K562 (cell line): ENCODE measurements at regions not wholly inside any gene's neighbourhood (a gene's known extent, or its start where the extent isn't known, plus 50 kb on each side); places are given as distances from the start of the nearest gene placed in this dataset.

ENCODE experiments used
- ATAC-seq: fragments of 200-7000 bp; cut with Tn5 transposase; 3 replicates; pipeline ENCODE4 v1.9.1; 2020; ENCODE audit warnings: moderate library complexity
- BruUV-seq: library from RNA; stranded (reverse); fragments of 400-500 nt; replicated peaks from 2 replicates; lab custom pipeline; 2021; lab: Mats Ljungman, UMichigan
- CTCF ChIA-PET: fragments of 300-600 bp; formaldehyde crosslinking; extraction: SDS; loops from one replicate; lab custom pipeline; 2021; ENCODE audit warnings: low intra/inter-chr PET ratio; lab: Yijun Ruan, JAX
- POLR2A ChIA-PET: fragments of 300-600, 350-650 bp; sonication (Branson Sonifier 250); formaldehyde crosslinking; extraction: SDS; loops from one replicate; lab custom pipeline; 2021; ENCODE audit warnings: antibody characterized with exemption, inconsistent platforms; lab: Yijun Ruan, JAX
- DNase-seq, 4 experiments: peaks; one replicate each; pipeline versions ENCODE4 v3.0.0 to v3.0.0-alpha.2; 2011 to 2018; ENCODE audit warnings: low spot score in 3 of 4, mixed read lengths in 3 of 4; ENCODE audit errors: extremely low read depth in 1 of 4
- FAIRE-seq: peaks from 2 replicates; lab custom pipeline; 2011; peaks lifted over from hg19 to GRCh38; lab: Jason Lieb, UNC
- H2AFZ ChIP-seq: 2 replicates; pipeline ENCODE4 v1.6.0; 2011; ENCODE audit warnings: low read depth, low read length, control low read depth, inconsistent platforms
- H3K27ac ChIP-seq: fragments of 200-600 bp; 3 replicates; pipeline ENCODE4 v1.8.0; 2011; ENCODE audit warnings: low read depth, mild to moderate bottlenecking, control low read depth, inconsistent platforms, low read length, moderate library complexity, mixed read lengths; ENCODE audit errors: extremely low read depth
- H3K27me3 ChIP-seq, 2 experiments: fragments of 300-600 bp in 1 of 2; 2 replicates in 1 of 2; 3 replicates in 1 of 2; pipeline versions ENCODE4 v1.6.0 to v1.8.0; 2011; ENCODE audit warnings: inconsistent platforms in 2 of 2, low read length in 2 of 2, mild to moderate bottlenecking in 1 of 2, mixed read lengths in 1 of 2, moderate library complexity in 1 of 2; ENCODE audit not compliant: control insufficient read depth in 2 of 2, insufficient read depth in 2 of 2
- H3K36me3 ChIP-seq: fragments of 300-600 bp; 3 replicates; pipeline ENCODE4 v1.8.0; 2011; ENCODE audit warnings: mild to moderate bottlenecking, low read length, inconsistent platforms; ENCODE audit not compliant: control insufficient read depth, insufficient read depth
- H3K4me1 ChIP-seq, 2 experiments: fragments of 200-600 bp in 1 of 2; replicated peaks in 1 of 2; 2 replicates in 1 of 2; 3 replicates in 1 of 2; pipeline versions ENCODE4 v1.5.1 to v1.8.0; 2011; ENCODE audit warnings: inconsistent platforms in 2 of 2, low read length in 2 of 2, mild to moderate bottlenecking in 1 of 2, mixed read lengths in 1 of 2, moderate library complexity in 1 of 2; ENCODE audit not compliant: control insufficient read depth in 2 of 2, insufficient read depth in 2 of 2
- H3K4me2 ChIP-seq: 2 replicates; pipeline ENCODE4 v1.6.1; 2011; ENCODE audit warnings: low read length, control low read depth, inconsistent platforms, mixed read lengths; ENCODE audit not compliant: insufficient read depth
- H3K4me3 ChIP-seq: fragments of 200-600 bp; sonication (generic), shearing (Covaris generic); 2 replicates; pipeline ENCODE4 v1.5.1; 2016; ENCODE audit warnings: control low read depth, inconsistent platforms
- H3K79me2 ChIP-seq: fragments of 200-600 bp; 3 replicates; pipeline ENCODE4 v1.8.0; 2011; ENCODE audit warnings: low read length, inconsistent platforms; ENCODE audit not compliant: control insufficient read depth, insufficient read depth
- H3K9ac ChIP-seq, 2 experiments: 2 replicates each; pipeline versions ENCODE4 v1.6.0 to v1.6.1; 2011; ENCODE audit warnings: low read depth in 2 of 2, low read length in 2 of 2, control low read depth in 1 of 2, inconsistent platforms in 1 of 2, mild to moderate bottlenecking in 1 of 2, mixed read lengths in 1 of 2; ENCODE audit not compliant: insufficient read depth in 1 of 2
- H3K9me1 ChIP-seq: one replicate; pipeline ENCODE4 v1.6.0; 2011; ENCODE audit warnings: inconsistent platforms, mild to moderate bottlenecking, low read length, moderate library complexity; ENCODE audit not compliant: control insufficient read depth, insufficient read depth
- H3K9me3 ChIP-seq: replicated peaks from 2 replicates; pipeline ENCODE4 v1.5.1; 2011; ENCODE audit warnings: low read depth, low read length, inconsistent platforms; ENCODE audit not compliant: control insufficient read depth, insufficient read depth
- H4K20me1 ChIP-seq: replicated peaks from 2 replicates; pipeline ENCODE4 v1.6.1; 2011; ENCODE audit warnings: low read length, inconsistent platforms, mixed read lengths; ENCODE audit not compliant: control insufficient read depth, insufficient read depth
- ATF1 ChIP-seq, 2 experiments: fragments of 450-650 bp in 1 of 2; IDR thresholded peaks; 2 replicates each; pipeline ENCODE4 v1.6.1; 2016; ENCODE audit warnings: missing compliant biosample characterization in 1 of 2, missing genetic modification characterization in 1 of 2
- ESRRB ChIP-seq: fragments of 250-450 bp; sonication (Bioruptor Pico); IDR thresholded peaks from 2 replicates; pipeline ENCODE4 v1.5.0; 2020; ENCODE audit warnings: mild to moderate bottlenecking, moderate library complexity, borderline replicate concordance
- JUNB ChIP-seq: fragments of 450-650 bp; formaldehyde crosslinking; conservative IDR thresholded peaks from 2 replicates; pipeline ENCODE4 v1.4.0; 2020; ENCODE audit warnings: mild to moderate bottlenecking
- NFIX ChIP-seq: fragments of 250-450 bp; sonication (Bioruptor Pico); IDR thresholded peaks from 2 replicates; pipeline ENCODE4 v1.4.0; 2020; ENCODE audit warnings: low read depth, mild to moderate bottlenecking, moderate library complexity
- NFXL1 ChIP-seq: fragments of 450-650 bp; formaldehyde crosslinking; IDR thresholded peaks from 2 replicates; pipeline ENCODE4 v1.4.0; 2021; ENCODE audit warnings: mild to moderate bottlenecking
- SLC30A9 ChIP-seq: fragments of 250-450 bp; sonication (Bioruptor Pico); IDR thresholded peaks from 2 replicates; pipeline ENCODE4 v1.8.0; 2022; ENCODE audit warnings: mild to moderate bottlenecking, moderate library complexity
- SMAD3 ChIP-seq: fragments of 450-650 bp; formaldehyde crosslinking; conservative IDR thresholded peaks from 2 replicates; pipeline ENCODE4 v1.4.0; 2020; ENCODE audit warnings: mild to moderate bottlenecking
- SMC3 ChIP-seq: conservative IDR thresholded peaks from 2 replicates; pipeline ENCODE4 v1.6.1; 2011; ENCODE audit warnings: low read depth, low read length, improper control_type of control experiment; ENCODE audit not compliant: insufficient read depth
- TEAD4 ChIP-seq, 2 experiments: sonication (generic) in 1 of 2; formaldehyde crosslinking in 1 of 2; IDR thresholded peaks; 2 replicates each; pipeline versions ENCODE4 v1.6.1 to v1.8.0; 2012 to 2022; ENCODE audit warnings: borderline replicate concordance in 1 of 2, inconsistent platforms in 1 of 2, low read length in 1 of 2, mild to moderate bottlenecking in 1 of 2, missing genetic modification reagents in 1 of 2
- ZKSCAN3 ChIP-seq: fragments of 250-450 bp; sonication (Bioruptor Pico); IDR thresholded peaks from 2 replicates; pipeline ENCODE4 v1.4.0; 2020
- WGBS: fragments of 100-300 bp; shearing (Covaris generic); methylation state at CpG from one replicate; pipeline ENCODE4 v1.1.6; 2016; ENCODE audit warnings: low coverage, mixed read lengths; ENCODE audit not compliant: insufficient coverage; ENCODE audit errors: missing lambda C conversion rate; 5-methylcytosine and 5-hydroxymethylcytosine counted together
- in situ Hi-C: fragments of 300-500 bp; cut with MboI; formaldehyde crosslinking; loops from 4 replicates; pipeline ENCODE4 v1.15.0; 2018; ENCODE audit warnings: inconsistent platforms, mixed read lengths
- intact Hi-C: fragments of 100-400 bp; cut with micrococcal nuclease; formaldehyde crosslinking; loops from 2 replicates; pipeline ENCODE4 v1.14.2; 2022
- TF ChIP-seq, protein P1 (sequence below): fragments of 450-650 bp; IDR thresholded peaks from 2 replicates; pipeline ENCODE4 v1.6.1; 2016; ENCODE audit warnings: missing biosample characterization, missing genetic modification characterization
- TF ChIP-seq, protein P2 (sequence below), 2 experiments: fragments of 450-650 bp; IDR thresholded peaks; 2 replicates each; pipeline ENCODE4 v1.6.1; 2016

DNA sequence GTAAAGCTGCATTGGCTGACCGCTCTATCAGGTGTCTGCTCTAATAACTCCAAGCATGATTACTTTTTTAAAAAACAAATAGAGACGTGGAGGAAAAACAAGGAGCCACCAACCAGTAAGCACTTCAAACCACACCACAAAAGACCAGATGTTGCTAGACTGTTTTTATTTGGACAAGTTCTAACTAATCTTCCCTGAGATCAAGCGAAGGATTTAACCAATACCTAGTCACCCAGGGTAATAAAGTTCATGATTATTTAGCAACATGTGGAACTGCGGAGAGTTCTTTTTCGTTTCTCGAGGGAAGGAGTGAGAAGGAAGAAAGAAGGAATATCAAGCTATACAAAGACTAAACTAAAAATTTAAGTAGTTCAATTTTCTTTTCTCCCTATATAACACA is 288.1 kb downstream of the DUSP6 start:
- Histone ChIP-seq H2AFZ (no peak overlapping the region), H3K9me3 (no peaks in the 10 kb centered on the region), H3K9ac (no peak overlapping the region), H3K27me3 (no peaks in the 10 kb centered on the region), H3K79me2 (no peaks in the 10 kb centered on the region), H3K9me1 (no peaks in the 10 kb centered on the region), H3K4me3 (no peak overlapping the region), H3K27ac (no peak overlapping the region), H3K4me1 (no peaks in the 10 kb centered on the region), H4K20me1 (no peaks in the 10 kb centered on the region), H3K36me3 (no peaks in the 10 kb centered on the region), H3K4me2 (no peak overlapping the region)
- in situ Hi-C loops (no loop called here), intact Hi-C loops (no loop called here)
- DNase-seq (no peak), ATAC-seq (no peak), FAIRE-seq (no peak)
- TF ChIP-seq, protein P1, sequence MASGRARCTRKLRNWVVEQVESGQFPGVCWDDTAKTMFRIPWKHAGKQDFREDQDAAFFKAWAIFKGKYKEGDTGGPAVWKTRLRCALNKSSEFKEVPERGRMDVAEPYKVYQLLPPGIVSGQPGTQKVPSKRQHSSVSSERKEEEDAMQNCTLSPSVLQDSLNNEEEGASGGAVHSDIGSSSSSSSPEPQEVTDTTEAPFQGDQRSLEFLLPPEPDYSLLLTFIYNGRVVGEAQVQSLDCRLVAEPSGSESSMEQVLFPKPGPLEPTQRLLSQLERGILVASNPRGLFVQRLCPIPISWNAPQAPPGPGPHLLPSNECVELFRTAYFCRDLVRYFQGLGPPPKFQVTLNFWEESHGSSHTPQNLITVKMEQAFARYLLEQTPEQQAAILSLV (tag): no peak
- TF ChIP-seq NFXL1 (CRISPR knock-in tag): no peak
- ChIA-PET POLR2A (no interaction called here), CTCF (no interaction called here)
- BruUV-seq: no TSS peak
- WGBS: 0% methylated on average over 6 of the region's 6 CpGs

DNA sequence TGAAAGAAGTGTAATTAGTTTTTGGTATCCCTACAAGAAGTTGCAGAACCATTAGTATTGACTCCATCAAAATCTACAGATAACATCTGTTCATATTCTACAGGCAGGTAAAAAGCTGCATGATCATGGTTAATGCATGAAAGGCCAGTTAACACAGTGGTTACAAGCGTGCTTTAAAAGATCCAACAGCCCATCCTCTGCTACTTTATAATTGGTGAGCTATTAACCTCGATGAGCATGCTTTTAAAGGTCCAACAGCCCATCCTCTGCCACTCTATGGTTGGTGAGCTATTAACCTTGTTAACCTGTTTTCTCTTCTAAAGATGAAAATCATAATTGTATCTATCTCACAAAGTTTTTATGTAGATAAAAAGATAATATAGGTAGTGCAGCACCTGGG is 289.3 kb downstream of the DUSP6 start:
- no peaks in the 10 kb centered on the region; a peak in 1 of 5 replicates for H3K4me1 ChIP-seq
- ChIA-PET POLR2A (interaction anchor here (0.6 kb wide), 1 partner anchor 40 kb away, joined by 3 read pairs; no protein-coding TSS in a partner anchor), CTCF (no interaction called here)
- no peaks in the 10 kb centered on the region for H4K20me1 ChIP-seq
- no peak overlapping the region for H3K4me2 ChIP-seq
- H3K36me3 ChIP-seq: no peaks in the 10 kb centered on the region
- in situ Hi-C loops: no loop called here
- no peak overlapping the region for H3K4me3 ChIP-seq
- 0% methylated on average over 2 of the region's 2 CpGs for WGBS
- no peaks in the 10 kb centered on the region for H3K27me3 ChIP-seq
- no peak for FAIRE-seq
- no peaks in the 10 kb centered on the region for H3K9me1 ChIP-seq
- no peak overlapping the region for H3K9ac ChIP-seq
- BruUV-seq: no TSS peak
- H3K79me2 ChIP-seq: no peaks in the 10 kb centered on the region
- DNase-seq: no peak
- H3K9me3 ChIP-seq: no peaks in the 10 kb centered on the region
- intact Hi-C loops: no loop called here
- no peak for ATAC-seq
- no peak overlapping the region for H3K27ac ChIP-seq
- H2AFZ ChIP-seq: no peak overlapping the region
- TF ChIP-seq TEAD4 (IDR thresholded peaks at IDR 0.05; ENCODE audit: low read length) (no peak), TEAD4 (CRISPR knock-in tag; IDR thresholded peaks at IDR 0.05; ENCODE audit: borderline replicate concordance) (no peak), SMC3 (no peak), JUNB (CRISPR knock-in tag) (no peak), SLC30A9 (CRISPR knock-in tag) (no peak), ATF1 (CRISPR knock-in tag; IDR thresholded peaks at IDR 0.05) (no peak), ATF1 (tag; IDR thresholded peaks at IDR 0.05) (no peak), SMAD3 (CRISPR knock-in tag) (no peak), ZKSCAN3 (CRISPR knock-in tag) (no peak), NFIX (CRISPR knock-in tag) (no peak), ESRRB (CRISPR knock-in tag) (no peak)
- TF ChIP-seq, protein P2, sequence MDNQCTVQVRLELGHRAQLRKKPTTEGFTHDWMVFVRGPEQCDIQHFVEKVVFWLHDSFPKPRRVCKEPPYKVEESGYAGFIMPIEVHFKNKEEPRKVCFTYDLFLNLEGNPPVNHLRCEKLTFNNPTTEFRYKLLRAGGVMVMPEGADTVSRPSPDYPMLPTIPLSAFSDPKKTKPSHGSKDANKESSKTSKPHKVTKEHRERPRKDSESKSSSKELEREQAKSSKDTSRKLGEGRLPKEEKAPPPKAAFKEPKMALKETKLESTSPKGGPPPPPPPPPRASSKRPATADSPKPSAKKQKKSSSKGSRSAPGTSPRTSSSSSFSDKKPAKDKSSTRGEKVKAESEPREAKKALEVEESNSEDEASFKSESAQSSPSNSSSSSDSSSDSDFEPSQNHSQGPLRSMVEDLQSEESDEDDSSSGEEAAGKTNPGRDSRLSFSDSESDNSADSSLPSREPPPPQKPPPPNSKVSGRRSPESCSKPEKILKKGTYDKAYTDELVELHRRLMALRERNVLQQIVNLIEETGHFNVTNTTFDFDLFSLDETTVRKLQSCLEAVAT (IDR thresholded peaks at IDR 0.05): no peak
